HG02938 (cell line): ENCODE measurements at regions not wholly inside any gene's neighbourhood (a gene's known extent, or its start where the extent isn't known, plus 50 kb on each side); places are given as distances from the start of the nearest gene placed in this dataset.
"Not testable (repeated sequence)": the region's sequence is repeated elsewhere in the genome, so short reads cannot be mapped to it uniquely, and the experiment has no call there.

Source experiments
- ATAC-seq: cut with Tn5 transposase; IDR thresholded peaks from one replicate; pipeline ENCODE4 v1.9.1; 2021; ENCODE audit warnings: mild to moderate bottlenecking, moderate library complexity; ENCODE audit not compliant: unreplicated experiment

GRCh38 chr1:196091397-196092135, 516.7 kb downstream of the KCNT2 start:
- ATAC-seq = no peak

- ATAC-seq = no peak
Measured at GRCh38 chr1:196090226-196090625, 518.0 kb downstream of the KCNT2 start.

DNA sequence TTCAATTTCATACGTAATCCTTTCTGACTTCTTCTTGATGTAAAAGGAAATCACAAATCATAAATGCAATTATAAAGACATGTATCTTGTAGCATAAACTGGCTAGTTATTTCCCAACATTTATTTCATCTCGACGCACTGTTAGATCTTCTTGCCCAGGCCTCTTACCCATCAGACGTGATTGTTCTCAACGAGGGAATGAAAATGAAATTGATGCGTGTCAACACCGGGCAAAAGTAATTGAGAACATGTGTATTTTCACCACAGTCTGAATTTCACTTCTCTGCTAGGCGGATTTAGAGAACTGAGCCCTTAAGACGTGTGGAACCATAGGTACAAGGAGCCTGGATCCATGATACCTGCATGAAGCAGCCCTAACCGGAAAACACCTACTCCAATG, 519.7 kb downstream of the KCNT2 start:
- ATAC-seq = no peak

- ATAC-seq = no peak
Measured at GRCh38 chr1:196078691-196079090, 529.5 kb downstream of the KCNT2 start.

DNA sequence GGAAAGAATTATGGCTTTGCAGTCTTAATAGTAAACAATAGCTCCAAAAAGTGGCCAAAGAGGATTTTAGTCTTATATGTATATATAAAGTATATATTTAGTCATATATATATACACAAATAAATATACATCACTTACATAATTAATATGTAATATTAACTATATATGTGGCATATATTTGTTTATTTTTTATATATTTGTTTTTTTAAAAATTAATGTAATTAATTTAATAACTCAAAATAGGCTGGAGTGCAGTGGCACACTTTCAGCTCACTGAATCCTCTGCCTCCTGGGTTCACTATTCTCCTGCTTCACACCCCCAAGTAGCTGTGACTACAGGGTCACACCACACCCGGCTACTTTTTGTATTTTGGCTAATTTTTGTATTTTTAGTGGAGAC, 532.6 kb downstream of the KCNT2 start:
- ATAC-seq = no peak

DNA sequence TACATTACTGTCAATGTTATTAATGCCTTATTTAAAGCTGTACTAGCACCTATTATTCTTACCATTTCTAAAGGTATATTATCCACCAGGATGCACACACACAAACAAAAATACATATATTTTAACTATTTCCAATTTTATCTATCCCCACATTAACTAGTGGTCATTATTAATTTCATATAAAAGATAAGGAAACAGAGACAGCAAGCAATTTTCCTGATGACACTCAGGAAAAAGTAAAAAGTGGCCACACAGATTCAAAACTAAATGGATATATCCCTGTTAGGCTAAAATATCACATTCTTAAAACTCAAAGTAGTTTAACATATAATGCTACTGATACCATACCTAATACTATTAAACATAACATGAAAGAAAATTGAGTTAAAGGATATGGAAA, 534.1 kb downstream of the KCNT2 start:
- ATAC-seq = no peak

- no peak for ATAC-seq
Measured at GRCh38 chr1:196071447-196071846, 536.8 kb downstream of the KCNT2 start.

- no peak for ATAC-seq
Measured at GRCh38 chr1:196070940-196071339, 537.3 kb downstream of the KCNT2 start.

DNA sequence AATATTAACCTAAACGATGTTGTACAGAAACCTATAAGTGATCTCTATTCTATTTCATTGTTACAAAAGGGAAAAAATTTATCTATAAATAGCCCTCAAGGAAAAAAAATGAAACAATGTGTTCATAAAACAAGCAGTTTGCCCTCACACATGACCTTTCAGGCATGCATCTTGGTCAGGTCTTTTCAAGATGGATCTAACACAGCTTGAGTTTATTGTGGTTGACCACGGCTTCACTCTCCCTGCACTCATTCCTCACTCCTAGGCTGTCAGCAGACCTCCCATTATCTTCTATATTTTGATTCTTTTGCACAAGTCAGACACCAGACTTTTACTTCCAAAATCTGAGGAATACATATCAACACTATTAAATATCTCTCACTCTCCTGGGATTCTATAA, 544.3 kb downstream of the KCNT2 start:
- no peak for ATAC-seq

GRCh38 chr1:196063294-196063693, 544.9 kb downstream of the KCNT2 start:
- ATAC-seq = no peak

GRCh38 chr1:196060539-196060938, 547.7 kb downstream of the KCNT2 start:
- ATAC-seq = no peak

DNA sequence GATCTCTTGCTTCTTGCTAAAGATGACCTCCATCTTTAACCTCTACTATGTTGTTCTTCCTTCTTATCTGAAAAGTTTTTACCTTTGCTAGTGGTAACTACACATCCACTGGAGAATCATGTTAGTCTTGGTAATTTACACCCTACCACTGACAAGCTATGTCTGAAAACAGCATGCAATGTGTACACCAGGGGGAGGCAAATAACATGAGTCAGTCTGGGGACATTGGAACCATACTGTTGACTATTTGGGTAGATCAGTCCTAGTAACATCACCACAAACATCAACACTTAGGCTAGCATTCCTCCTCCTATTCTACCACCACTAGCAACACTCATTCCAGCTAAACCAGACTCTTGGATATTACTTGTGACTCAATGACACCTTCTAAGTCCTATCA, 549.0 kb downstream of the KCNT2 start:
- ATAC-seq = no peak

- no peak for ATAC-seq
Measured at GRCh38 chr1:196056966-196057365, 551.3 kb downstream of the KCNT2 start.

DNA sequence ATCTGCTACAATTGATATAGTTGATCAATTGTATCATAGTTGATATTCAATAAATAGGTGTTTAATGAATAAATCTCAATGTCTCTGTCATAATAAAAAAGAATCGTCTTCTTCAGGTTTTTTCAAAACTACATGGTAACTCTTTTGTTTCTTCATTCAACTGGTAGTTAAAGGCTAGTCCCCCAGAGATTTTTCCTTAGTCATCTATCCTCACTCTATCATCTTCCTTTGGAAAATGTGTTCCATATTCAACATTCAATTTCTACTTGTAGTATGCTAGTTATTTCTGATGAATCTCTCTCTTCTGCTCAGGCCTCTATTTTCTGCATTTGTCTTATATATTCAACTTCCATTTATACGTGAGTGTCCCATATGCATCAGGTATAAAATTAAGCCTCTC, 558.8 kb downstream of the KCNT2 start:
- ATAC-seq = no peak

GRCh38 chr1:196043268-196043667, 565.0 kb downstream of the KCNT2 start:
- ATAC-seq = no peak

GRCh38 chr1:196034080-196034706, 574.0 kb downstream of the KCNT2 start:
- ATAC-seq = no peak

- ATAC-seq = not testable (repeated sequence)
Measured at GRCh38 chr1:196031387-196031786, 576.9 kb downstream of the KCNT2 start.

DNA sequence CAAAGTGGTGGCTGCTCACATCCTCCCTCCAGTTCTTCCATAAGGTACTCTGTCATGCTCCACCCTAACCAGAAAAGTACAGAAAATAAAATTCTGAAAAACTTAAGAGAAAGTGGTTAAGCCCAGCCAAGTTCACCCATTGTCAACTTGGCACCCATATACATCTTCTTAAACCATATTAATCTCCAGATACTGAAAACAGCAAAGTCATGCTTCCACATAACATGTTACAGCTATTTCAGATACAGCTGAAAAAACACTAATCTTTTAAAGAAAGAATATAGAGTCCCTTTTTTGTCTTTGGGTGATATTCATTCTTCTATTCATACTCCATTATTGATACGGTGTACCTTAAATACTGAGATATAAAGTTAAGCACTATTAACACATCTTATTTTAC, 577.8 kb downstream of the KCNT2 start:
- ATAC-seq = no peak

GRCh38 chr1:196029410-196029809, 578.8 kb downstream of the KCNT2 start:
- ATAC-seq = no peak

GRCh38 chr1:196027127-196027526, 581.1 kb downstream of the KCNT2 start:
- ATAC-seq = no peak

DNA sequence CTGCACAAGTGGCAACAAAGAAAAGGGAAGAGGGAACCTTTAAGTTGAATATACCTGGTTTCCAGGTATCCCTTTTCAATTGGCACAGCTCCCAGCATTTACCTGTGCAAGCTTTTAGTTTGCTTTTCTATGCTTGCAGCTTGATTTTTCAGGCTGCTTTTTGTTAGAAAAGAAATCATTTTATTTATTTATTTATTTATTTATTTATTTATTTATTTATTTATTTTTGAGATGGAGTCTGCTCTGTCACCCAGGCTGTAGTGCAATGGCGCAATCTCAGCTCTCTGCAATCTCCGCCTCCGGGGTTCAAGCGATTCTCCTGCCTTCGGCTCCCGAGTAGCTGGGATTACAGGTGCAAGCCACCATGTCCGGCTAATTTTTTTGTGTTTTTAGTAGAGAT, 587.1 kb downstream of the KCNT2 start:
- not testable (repeated sequence) for ATAC-seq

DNA sequence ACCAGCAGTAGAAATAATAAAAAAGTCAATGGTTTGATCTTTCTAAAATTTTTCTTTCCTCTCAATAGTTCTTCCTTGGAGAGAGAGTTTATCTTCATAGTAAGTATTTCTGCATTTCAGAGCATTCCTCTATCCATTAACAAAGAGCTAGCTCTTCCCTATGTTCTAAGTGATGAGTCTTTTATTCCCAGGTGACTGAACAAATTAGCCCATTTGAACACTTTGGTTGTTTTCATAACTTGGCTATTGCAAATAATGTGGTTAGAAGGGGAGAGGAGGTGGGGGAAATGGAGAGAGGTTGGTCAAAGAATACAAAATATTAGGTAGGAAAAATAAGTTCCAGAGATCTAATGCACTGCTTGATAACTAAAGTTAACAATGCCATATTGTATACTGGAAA, 598.9 kb downstream of the KCNT2 start:
- no peak for ATAC-seq

- ATAC-seq = no peak
Measured at GRCh38 chr1:196007763-196008162, 600.5 kb downstream of the KCNT2 start.
